ENCODE measurements at regions not wholly inside any gene's neighbourhood (a gene's known extent, or its start where the extent isn't known, plus 50 kb on each side); places are given as distances from the start of the nearest gene placed in this dataset.

DNA sequence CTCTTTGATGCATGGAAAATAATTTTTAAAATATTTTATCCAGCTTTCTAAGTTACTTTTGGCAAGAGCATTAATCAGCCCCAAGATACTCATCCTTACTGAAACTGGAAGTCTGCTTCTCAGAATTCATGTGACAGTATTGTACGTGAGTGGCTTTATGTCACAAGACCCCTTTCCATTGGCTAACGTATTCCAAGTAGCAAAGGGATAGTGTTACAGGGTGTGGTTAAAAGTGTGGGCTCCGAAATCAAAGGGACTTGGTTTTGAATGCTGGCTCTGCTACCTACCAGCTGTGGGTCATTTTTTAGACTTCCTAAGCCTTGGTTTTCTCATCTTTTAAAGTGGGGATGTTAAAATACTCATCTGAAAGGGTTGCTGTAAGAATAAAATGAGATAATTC lies 91.7 kb downstream of the RHOU start:
- no peak for DNase-seq (ENCODE audit: low read depth, low spot score)
- ChIA-PET POLR2A (no interaction called here), CTCF (no interaction called here)
- peaks cover 15% of the 10 kb centered on the region for H3K27me3 ChIP-seq (ENCODE audit: control insufficient read depth, insufficient read depth, low read length)
- TF ChIP-seq, protein P1, sequence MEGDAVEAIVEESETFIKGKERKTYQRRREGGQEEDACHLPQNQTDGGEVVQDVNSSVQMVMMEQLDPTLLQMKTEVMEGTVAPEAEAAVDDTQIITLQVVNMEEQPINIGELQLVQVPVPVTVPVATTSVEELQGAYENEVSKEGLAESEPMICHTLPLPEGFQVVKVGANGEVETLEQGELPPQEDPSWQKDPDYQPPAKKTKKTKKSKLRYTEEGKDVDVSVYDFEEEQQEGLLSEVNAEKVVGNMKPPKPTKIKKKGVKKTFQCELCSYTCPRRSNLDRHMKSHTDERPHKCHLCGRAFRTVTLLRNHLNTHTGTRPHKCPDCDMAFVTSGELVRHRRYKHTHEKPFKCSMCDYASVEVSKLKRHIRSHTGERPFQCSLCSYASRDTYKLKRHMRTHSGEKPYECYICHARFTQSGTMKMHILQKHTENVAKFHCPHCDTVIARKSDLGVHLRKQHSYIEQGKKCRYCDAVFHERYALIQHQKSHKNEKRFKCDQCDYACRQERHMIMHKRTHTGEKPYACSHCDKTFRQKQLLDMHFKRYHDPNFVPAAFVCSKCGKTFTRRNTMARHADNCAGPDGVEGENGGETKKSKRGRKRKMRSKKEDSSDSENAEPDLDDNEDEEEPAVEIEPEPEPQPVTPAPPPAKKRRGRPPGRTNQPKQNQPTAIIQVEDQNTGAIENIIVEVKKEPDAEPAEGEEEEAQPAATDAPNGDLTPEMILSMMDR (IDR thresholded peaks at IDR 0.05; ENCODE audit: low read depth, low read length), result no peak
- H3K27ac ChIP-seq (ENCODE audit: low read depth, low read length), result no peak overlapping the region
- H3K4me3 ChIP-seq (ENCODE audit: low read depth, low read length), result no peak overlapping the region
- no peaks in the 10 kb centered on the region; the same call in 1 of the 2 replicates for H3K9me3 ChIP-seq (ENCODE audit: control insufficient read depth, insufficient read depth, low read length)

DNA sequence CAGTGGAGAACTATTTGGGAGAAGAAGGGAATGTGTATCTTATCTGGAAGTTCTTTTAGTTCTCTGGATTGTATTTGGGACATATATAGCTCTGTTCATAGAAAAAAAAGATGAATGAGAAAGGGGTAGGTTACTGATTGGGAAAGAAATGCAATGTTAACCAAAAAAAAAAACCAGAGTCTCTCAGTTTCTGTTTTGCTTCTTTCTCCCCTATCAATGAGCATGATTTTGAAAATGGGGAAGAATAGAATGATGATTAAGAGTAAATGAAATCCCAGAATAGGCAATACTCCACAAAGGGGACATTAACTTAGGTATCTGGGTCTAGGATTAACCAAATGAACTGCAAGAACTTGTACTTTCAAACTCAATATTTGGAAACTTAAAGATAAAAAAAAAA lies 92.9 kb downstream of the RHOU start:
- Histone ChIP-seq H3K27me3 (ENCODE audit: control insufficient read depth, insufficient read depth, low read length) (peaks cover 19% of the 10 kb centered on the region), H3K27ac (ENCODE audit: low read depth, low read length) (no peak overlapping the region), H3K4me3 (ENCODE audit: low read depth, low read length) (no peak overlapping the region), H3K9me3 (ENCODE audit: control insufficient read depth, insufficient read depth, low read length) (no peaks in the 10 kb centered on the region; the same call in 1 of the 2 replicates)
- TF ChIP-seq, protein P1 (IDR thresholded peaks at IDR 0.05; ENCODE audit: low read depth, low read length), result no peak
- ChIA-PET POLR2A (no interaction called here), CTCF (no interaction called here)
- no peak for DNase-seq (ENCODE audit: low read depth, low spot score)

DNA sequence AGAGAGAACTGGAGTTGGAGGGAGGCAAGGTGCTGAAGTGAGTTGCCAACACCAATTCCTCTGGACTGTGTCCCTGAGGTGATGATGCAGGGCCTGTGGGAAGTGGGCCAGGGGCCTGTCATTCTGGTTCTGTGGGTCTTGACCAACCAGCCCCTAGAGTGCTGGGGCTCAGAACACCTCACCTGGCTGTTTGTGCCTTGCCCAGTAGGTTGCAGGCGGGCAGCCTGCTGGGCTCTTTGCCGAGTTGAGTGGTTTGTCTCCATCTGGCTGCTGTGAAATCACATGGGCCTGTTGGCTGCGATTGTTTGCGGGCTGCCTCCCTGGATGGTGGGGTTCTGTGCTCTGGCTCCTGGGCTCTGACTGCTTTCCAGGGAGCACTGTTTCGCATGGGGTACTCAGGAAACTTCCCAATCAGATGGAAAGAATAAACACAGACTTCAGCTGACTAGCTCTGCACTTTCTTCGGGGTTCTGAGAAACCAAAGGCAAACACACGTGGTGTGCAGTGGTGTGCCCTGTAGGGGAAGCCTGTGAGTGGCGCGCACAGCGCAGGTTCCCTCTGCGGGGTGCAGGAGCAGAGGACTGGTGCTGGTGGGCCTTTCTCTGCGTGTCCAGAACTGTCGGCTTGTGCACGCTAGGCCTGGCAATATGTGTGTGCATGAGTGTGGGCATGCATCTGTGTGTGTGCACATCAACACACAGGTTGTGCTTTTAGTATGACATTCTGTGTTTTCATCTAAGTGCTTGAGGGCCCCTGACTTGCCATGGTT lies 95.1 kb downstream of the RHOU start:
- Histone ChIP-seq H3K4me3 (ENCODE audit: low read depth, low read length) (no peak overlapping the region), H3K27ac (ENCODE audit: low read depth, low read length) (no peak overlapping the region), H3K9me3 (ENCODE audit: control insufficient read depth, insufficient read depth, low read length) (no peaks in the 10 kb centered on the region; the same call in 1 of the 2 replicates), H3K27me3 (ENCODE audit: control insufficient read depth, insufficient read depth, low read length) (peaks cover 34% of the 10 kb centered on the region)
- TF ChIP-seq, protein P1 (IDR thresholded peaks at IDR 0.05; ENCODE audit: low read depth, low read length), result no peak
- no peak for DNase-seq (ENCODE audit: low read depth, low spot score)
- ChIA-PET CTCF (no interaction called here), POLR2A (no interaction called here)

DNA sequence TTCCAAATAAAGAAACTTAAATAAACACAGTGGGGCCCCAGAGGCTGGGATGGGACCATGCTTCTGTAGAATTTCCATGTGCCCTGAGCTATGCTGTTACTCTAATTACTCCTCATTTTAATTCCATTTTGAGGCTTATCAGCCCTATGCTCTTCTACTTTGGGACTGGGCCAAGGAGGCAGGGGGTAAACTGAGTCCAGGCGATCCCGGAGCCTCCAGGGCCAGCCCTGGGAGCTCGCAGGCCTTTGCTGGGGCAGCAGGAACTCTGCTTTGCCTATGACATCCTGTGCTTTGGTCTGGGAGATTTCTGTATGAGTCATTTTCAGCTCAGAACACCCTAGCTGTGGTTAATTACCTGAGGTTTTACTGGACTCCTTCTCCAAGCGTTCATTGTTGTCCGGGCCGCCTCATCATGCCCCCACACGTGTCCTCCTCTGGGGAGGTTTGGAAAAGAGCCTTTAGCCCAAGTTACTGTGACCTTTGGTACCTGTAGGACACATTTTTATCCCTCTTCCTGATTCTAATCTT lies 95.7 kb downstream of the RHOU start:
- Histone ChIP-seq H3K27me3 (ENCODE audit: control insufficient read depth, insufficient read depth, low read length) (peaks cover 30% of the 10 kb centered on the region), H3K4me3 (ENCODE audit: low read depth, low read length) (no peak overlapping the region), H3K27ac (ENCODE audit: low read depth, low read length) (no peak overlapping the region), H3K9me3 (ENCODE audit: control insufficient read depth, insufficient read depth, low read length) (no peaks in the 10 kb centered on the region; the same call in 1 of the 2 replicates)
- TF ChIP-seq, protein P1 (IDR thresholded peaks at IDR 0.05; ENCODE audit: low read depth, low read length), result no peak
- ChIA-PET POLR2A (no interaction called here), CTCF (no interaction called here)
- peak; percentile 4 for DNase-seq (ENCODE audit: low read depth, low spot score)

DNA sequence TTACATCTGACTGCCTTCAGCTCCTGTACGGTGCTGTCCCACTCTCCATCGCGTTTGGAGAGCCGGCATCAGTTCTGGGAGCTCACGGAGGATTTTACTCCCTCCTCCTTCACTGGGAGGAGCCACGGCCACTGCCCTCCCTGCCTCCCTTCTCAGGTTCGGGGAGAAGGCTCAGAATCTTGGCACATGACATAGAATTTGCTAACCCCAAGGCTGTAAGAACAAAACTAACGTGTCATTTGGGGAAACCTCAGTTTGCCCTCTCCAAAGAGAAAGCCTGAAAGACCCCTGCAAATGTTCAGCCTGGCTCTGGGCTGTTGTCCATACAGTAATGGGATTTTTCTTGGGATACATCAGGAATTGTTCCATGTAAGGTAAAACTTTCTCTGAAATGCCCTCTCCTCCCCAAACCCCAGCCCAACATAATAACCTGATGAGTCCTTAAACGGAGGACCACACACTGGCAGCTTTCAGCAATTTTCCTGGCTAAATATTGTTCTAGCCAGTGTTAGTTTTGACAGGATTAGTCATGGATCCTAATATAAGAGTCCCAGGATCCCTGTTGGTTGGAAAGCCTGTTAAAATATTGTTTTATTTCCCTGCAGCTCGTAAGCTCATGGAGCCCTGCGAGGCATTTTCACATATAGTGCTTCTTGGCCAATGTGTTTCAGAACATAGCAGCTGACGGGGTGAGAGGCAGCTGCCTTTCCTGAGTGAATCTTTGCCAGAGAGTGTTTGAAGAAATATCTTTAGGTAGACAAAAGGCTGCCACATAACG lies 98.8 kb downstream of the RHOU start:
- no peak for DNase-seq (ENCODE audit: low read depth, low spot score)
- no peak overlapping the region for H3K4me3 ChIP-seq (ENCODE audit: low read depth, low read length)
- no peak overlapping the region for H3K27ac ChIP-seq (ENCODE audit: low read depth, low read length)
- no peaks in the 10 kb centered on the region; the same call in 1 of the 2 replicates for H3K9me3 ChIP-seq (ENCODE audit: control insufficient read depth, insufficient read depth, low read length)
- ChIA-PET POLR2A (no interaction called here), CTCF (no interaction called here)
- peaks cover 21% of the 10 kb centered on the region for H3K27me3 ChIP-seq (ENCODE audit: control insufficient read depth, insufficient read depth, low read length)
- TF ChIP-seq, protein P1 (IDR thresholded peaks at IDR 0.05; ENCODE audit: low read depth, low read length), result no peak

Measured in AG04450 (cell line).